HG02973 (cell line): ENCODE measurements at regions not wholly inside any gene's neighbourhood (a gene's known extent, or its start where the extent isn't known, plus 50 kb on each side); places are given as distances from the start of the nearest gene placed in this dataset.
A peak's percentile ranks its signal among the peaks of the same experiment; 100 is the strongest.

Experiments used
- ATAC-seq: cut with Tn5 transposase; IDR thresholded peaks from one replicate; pipeline ENCODE4 v1.9.1; 2021; ENCODE audit warnings: moderate library complexity; ENCODE audit not compliant: unreplicated experiment

DNA sequence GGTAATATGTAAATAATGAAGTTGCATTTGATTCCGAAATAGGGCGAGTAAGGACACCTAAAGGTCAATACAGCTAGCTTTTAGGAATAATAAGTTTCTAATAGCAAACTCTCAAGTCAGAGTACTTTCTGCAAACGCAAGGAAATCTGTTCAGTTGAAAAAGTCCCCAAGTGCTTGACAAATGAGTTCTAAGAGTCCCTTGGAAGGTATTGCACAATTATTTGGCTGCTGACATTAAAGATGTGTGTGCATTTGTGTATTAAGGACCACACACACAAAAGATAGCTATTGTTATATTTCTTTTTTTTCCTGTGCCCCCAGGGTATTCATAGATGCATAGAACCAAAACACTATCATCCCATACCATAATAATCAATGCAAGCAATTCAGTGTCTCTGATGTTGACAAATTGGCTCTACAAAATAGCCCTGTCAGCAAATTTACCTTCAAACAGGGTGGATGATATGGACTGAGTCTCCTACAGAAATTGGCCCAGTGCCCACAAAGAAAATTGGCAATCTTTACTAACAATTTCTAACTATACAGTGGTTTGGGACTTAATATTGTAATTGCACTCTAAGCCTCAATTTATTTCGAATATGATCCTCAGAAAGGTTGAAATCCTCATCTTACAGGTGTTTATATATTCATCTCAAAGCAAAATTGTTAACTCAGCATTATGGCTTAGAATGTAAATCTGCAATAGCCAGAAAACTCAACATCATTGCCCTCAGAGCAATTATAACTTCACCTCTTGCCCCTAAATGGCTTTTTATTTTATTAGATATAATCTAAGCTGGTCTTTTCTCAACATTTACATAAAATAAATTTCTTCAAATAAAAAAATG, 827.2 kb downstream of the MAT2B start:
- no peak for ATAC-seq

DNA sequence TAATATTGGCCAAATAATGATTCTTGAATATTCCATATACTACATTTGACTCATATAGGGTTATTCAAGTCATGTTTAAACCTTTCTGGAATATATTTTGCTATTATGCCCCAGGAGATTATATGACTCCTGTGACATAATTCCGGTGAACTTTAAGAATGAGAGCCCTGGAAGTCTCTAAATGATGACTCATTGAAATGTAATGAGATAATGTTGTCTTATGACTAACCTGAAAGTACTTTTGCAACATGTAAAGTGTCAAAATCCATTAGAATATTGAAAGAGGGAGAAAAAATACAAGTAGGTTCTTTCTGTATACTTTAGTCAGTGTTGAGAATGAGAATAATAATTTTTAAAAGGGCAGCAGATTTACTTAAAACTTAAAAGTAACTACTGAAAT, 830.4 kb downstream of the MAT2B start:
- no peak for ATAC-seq

DNA sequence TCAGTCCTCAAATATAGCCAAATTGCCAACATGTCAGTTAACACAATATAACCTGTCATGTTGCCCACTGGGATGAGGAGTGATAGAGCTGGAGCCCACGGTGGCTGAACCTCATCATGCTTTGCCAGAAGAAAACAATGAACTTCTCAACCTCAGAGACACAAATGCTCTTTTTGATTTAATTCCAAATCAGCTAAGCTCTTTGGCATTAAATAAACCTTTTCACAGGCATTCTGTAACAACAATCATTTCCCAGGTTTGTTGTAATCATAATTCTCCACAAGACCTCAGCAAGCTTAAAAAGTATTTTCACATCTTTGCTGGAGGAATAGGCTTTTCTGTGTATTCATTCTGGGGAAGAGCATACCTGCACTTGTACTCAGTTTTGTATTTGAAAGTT, 830.9 kb downstream of the MAT2B start:
- ATAC-seq = no peak

DNA sequence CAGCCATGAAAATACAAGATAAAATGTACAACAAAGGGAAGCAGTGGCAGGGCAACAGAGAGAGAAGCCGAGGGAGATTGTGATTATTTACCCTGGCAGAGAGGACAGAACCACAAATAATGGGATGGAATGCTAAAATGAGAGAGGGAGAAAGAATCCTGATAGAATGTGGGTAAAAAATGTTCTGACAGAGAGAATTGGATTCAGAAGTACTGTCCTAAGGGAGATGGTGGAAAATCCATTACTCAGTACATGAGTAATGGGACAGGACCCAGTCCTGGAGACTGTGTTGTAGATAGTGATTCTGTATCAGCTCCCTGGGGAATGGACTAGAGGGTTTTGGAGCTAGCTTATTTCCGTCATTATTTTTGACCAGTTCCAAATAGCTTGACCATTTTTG, 831.5 kb downstream of the MAT2B start:
- ATAC-seq = no peak

DNA sequence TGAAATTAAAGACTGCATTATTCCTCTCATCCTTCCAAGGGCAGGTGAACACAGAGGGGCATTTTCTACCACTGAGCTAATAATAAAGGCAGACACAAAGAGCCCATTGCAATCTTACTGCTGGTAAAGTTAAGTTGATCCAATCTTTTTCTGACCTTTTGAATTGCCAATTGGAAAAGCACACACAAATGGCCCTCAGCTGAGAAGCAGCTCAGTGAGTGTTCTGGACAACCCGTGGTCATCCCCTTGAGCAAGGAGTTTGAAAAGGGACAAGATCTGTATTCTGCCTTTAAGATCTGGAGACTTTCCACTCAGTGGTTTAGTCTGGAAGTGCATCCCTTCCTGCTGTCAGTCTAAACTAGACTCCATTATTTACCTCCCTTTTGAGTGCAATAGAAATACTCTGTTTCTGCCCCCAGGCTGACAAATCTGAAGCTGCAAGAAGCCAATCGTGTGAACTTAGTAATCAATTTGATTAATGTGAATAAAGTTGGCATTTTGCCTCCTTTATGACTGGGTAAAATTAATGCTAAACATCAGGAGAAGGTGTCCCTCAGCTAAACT, 835.7 kb downstream of the MAT2B start:
- ATAC-seq = no peak

DNA sequence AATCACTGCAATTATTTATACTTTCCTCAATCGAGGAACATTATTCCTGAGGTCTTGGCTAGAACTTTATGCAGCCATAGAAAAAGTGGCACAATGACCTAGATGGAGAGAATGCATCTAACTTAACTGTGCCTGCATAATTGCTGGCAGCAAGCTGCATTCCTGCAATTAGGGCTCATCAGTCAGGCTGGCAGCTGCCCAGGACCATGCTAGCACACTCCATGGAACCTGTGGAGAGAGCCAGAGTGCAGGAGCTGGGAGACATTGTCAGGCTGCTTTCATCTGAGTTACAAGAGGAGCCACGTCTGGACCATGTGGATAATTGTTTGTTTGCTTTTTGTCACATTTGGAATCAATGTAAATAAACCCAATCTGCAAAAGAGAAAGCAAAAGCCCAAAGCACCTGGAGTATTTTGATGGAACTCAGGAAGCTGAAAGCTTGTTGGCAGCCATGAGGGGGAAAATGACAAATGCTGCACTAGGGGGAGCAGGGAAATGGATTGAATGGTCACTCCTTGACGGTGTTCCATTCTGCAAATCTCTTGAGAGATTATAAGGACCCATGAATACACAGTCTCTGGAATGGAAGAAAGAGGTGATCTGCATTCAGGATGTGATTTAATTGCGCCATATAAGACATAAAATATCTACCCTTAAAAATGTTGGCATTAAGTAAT, 839.9 kb downstream of the MAT2B start:
- ATAC-seq = no peak

DNA sequence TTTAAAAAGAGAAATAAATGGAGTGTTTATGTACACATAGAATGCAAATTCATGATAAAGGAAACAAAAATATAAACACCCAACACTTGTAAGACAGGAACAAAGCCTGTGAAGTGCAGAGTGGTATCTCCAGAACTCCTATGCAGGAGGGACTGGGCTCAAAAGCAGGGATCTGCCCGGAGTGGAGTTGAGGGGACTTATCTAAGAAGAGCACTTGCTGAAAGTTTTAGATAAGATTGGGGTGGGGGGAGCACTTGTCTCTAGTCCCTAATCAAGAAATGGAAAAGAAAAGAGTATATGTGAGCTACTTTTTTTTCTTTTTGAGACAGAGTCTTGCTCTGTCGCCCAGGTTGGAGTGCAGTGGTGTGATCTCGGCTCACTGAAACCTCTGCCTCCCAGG, 840.4 kb downstream of the MAT2B start:
- no peak for ATAC-seq

DNA sequence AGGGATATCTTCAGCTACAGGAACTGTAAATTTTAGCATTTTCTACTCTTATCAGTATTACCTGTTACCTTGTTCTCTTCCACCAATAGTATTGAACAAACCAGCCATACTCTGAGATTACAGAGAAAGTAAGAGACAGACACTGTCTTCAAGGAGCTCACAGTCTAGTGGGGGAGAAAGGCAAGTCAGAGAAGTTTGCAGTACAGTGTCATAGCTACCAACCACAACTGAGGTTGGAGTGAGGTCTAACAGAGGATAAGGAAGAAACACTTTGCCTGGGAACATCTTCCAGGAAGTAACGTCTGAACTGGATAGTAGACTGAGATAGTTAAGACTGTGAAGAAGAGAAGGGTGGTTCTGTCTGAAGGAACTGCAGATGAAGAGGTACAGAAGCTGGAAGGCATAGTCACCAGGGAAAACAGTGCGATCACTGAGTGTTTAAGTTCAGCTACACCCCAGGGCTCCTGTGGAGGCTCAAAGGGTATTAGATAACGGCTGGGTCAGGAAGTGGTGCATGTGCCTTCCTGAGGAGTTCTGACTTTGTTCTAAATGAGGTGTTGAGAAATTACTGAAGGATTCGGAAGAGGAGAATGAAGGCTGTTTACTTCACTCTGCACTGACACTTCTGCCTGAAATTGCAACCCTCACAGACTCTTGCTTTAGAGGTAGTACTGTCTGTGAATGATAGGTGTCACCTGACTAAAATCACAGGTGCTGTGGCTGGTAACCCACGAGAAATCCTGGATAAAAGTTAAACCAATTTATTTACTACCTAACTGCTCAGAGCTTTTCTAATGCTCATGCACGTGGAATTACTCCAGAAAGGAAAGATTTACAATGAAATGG, 841.6 kb downstream of the MAT2B start:
- ATAC-seq = no peak

DNA sequence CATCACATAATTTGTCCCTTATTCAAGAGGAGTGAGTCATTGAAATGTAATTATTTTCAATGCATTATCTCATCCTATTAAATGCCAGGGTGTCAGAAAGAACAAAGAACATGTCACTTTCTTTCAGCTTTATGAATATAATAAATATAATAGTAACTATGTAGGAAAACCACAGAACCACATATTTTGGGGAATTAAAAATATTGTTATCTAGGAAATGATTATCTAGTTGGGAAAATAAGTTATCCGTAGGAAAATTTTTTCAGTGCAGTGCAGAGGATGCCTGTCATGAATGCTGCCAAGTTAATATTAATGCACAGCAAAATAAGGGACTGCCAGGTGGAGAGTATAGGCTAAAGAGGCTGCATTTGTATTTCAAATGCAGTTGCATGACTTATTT, 844.8 kb downstream of the MAT2B start:
- no peak for ATAC-seq

DNA sequence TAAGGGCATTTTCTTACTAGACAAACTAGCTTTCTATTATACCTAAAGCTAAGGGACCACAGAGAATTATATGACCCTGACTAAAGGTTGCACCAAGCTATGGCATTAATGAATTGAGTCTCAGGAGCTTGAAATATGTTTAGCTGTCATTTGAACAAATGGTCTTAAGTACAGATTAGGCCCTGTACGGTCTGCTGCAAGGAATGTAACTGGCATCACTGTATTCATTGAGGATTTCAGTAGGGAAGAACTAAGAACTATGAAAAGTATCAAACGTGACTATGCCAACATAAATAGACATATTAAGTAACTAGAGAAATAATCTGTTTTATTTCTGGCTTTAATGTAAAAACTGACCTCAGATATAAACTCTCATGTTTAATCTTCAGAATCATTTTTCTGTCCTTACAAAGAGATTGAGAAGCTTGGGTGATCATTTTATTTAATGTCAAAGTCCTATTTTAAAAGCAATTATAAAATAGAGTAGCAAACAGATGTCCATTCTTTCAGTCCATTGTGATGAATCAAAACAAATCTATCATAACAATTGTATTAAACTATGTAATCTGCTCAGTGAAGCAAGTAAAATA, 845.9 kb downstream of the MAT2B start:
- no peak for ATAC-seq

DNA sequence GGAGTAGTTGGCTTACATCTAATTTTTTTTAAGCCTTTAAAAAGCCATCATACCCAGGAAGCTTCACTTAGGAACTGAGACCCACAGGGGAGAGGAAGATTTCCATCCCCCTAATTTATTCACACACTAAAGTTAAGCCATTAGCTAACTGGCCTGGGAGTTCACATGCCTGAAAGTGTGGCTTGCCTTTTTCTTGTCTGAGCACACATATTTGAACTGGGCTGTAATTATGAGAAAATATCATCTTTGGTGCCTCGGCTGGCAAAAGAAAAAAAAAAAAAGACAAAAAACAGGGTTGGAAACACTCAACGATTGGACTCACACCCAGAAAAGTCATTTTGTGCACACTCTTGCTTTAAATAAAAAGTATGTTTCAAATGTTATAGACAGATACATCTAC, 847.3 kb downstream of the MAT2B start:
- ATAC-seq = no peak

DNA sequence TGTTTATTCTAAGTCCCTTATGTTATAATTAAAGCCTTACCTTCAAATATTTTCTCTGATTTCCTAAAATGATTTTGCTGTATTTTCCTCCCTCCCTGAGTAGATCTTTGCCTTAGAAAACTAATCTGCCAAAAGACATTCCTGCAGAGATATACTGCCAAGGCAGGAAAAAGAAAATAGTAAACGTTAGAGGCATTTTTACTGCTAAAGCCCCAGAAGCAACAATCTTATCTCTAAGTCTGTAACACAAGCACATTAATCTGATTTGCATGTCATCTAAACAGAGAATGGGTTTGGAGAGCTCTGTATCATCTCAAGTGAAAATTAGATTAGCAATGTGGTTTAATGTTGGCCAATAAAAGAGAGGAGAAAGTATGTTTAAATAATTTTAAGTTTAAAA, 847.7 kb downstream of the MAT2B start:
- no peak for ATAC-seq

DNA sequence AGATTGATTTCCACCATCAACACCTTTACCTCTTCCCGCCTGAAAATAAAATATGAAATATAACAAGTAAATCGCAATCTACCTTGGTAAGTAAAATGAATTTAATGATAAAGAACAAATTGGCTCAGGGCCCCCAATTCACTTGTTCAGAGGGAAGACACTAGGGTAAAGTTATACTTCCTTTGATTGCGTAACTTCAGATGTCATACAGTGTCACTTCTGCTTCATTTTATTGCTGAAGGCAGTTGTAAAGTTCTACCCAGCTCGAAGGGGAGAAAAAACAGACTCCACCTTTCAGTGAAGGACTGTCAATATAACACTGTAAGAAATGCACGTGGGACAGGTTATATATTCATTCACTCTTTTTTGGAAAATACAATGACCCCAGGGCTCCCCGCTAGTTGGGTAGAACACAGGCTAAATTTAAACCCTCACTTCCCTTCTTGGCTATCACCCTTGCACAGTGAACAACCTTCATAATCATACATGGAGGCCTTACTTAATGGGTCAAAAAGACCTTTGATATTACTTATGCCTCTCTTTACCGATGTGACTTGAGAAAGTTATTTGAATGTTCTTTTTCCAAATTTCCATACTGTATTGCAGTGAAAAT, 848.8 kb downstream of the MAT2B start:
- no peak for ATAC-seq

DNA sequence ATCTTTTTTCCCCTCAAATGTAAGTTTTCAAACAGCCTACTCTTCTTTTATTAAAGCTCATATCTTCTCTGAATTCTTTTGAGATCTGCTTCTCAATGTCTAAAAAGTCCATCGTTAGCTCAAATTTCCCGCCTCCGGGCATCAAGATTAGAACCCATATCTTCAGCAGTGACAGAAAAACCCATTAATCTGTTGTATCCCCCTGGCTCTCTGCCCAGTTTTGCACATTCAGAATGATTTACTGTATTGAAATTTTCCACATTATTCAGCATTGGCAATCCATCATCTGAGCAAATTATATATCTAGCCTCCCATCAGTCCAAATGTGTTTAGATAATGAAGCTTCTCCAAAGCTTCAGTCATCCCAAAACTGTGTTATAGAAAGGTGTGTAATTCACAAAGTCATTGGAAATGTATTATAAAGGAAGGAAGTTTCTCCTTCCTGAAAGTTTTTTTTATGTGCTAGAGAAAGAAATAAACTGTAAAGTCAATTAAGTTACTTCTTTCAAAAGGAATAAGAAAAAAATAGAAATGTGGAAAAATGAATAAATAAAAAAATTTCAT, 849.9 kb downstream of the MAT2B start:
- no peak for ATAC-seq

DNA sequence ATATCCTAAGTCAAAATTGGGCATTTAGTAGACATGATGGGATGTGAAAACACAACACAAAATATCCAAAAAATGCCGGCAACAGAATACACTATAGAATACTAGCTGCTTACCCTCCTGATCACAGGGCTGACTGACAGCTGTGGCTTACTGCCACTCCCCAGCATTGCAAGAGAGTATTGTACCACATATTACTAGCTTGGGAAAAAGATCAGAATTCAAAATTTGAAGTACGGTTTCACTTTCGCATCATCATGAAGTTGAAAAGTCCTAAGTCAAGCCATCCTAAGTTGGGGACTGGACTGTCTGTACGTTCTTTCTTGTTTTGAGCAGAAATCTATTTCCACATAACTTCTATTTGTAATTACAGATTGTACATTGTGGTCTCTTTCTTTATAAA, 851.4 kb downstream of the MAT2B start:
- ATAC-seq = no peak

DNA sequence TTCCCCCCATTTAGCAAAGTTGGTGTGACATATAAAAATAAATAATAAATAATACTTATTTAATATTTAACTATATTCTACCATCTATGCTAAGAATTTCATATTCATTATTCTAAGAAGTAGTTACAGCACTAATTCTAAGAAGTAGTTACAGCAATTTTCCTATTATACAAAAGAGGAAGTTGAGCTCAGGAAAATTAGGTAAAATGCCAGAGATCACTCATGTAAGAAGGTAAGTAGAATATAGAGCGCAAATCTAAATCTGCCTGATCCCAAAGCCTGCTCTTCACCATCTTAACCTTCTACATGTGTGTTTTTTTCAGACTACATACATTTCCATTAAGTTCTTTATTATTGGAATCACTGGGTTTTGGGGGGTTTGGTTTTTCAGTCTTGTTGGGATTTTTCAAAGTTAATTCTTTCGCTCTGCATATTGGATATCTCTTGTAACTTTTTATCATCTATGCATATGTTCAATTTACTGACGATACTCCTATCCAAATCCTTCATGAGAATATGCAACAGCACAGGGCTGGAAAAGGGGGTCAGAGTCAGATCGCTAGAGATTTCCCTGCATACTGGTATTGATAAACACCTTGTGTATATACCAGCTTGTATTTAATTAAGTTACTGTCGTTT, 852.1 kb downstream of the MAT2B start:
- no peak for ATAC-seq

DNA sequence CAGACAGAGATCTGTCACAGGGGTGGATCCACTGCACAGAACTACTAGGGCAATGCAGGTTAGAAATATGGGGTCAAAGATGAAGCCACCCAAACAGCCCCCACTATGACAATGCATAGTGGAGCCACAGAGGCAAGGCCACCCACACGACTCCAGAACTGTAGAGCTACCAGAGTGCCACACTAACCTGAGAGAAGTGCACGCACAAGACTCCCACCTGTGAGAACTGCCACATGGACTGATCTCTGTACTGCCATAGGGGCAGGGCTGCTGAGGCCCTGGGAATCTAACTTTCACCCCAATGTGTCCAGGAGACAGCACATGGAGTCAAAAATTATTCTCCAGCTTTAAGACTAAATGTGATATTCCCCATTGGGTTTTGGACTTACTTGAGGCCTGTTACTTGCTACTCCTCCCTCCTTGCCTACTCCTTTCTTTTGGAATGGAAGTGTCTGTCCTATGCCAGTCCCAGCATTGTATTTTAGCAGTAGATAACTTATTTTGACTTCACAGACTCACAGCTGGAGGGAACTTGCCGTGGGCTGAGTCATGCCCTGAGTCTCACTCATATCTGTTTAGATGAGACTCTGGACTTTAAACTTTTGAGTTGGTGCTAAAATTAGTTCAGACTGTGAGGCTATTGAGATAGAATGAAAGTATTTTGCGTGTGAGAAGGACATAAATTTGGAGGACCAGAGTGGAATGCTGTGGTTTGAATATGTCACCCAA, 853.3 kb downstream of the MAT2B start:
- peak; percentile 55 for ATAC-seq

DNA sequence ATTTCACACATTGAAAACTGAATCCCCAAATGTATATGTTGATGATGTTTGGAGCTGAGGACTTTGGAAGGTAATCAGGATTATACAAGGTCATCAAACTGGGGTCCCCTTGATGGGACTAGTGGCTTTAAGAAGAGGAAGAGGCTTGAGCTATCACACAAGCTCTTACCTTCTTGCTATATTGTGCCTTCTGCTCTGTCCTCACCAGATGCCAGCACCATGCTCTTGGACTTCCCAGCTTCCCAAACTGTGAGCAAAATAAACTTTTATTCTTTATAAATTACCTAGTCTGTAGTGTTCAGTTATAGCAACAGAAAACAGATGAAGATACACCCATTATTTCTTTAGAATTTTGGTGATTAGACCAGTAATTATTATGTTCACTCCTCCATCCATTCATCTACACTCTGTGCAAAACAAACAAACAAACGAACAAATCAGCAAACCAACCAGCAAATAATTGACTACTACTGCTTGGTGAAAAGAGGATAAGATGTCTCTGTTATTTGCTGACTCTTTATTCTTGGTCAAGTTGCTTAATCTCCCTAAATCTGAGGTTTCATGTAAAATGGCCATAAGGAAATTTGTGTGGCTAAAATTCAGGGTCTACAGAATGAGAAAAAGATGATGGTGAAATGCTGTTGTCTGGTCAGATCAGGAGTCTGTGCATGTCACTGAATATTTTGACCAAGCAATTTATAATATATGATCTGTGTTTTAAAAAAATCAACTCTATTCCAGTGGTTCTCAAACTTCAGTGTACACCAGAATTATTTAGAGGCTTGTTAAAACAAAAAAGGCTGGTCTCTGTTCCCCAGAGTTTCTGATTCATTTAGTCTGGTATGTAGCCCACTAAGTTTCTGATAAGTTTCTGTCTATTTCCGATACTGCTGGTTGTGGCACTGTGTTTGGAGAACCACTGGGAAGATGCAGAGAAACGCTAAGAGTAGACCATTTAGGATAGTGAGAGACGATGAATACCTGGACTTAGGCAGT, 854.1 kb downstream of the MAT2B start:
- peak; percentile 4 for ATAC-seq
